ENCODE measurements at regions not wholly inside any gene's neighbourhood (a gene's known extent, or its start where the extent isn't known, plus 50 kb on each side); places are given as distances from the start of the nearest gene placed in this dataset.

DNA sequence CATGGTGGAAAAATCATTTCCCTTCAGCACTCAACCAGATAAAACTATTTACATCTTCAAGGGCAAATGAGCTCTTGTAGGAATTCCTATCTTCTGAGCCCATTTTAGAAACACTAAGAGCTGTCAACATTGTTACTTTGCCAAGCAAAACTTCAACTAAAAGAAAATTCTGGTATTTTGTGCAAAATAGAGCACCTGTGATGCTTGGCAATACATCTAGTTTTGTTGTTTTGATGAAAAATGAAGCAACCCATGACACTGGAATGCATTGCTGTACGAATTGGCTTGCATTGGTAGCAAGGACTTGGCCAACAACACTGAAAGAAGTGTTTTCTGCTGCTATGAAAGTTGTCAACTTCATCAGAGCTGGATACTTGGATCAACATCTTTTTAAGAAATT lies 194.4 kb downstream of the COX18 start:
- TF ChIP-seq POLR2AphosphoS5 (IDR thresholded peaks at IDR 0.05; ENCODE audit: borderline replicate concordance, low read depth, low read length) = no peak
- TF ChIP-seq EZH2 (IDR thresholded peaks at IDR 0.05) = no peak

Data from SK-N-MC (cell line).